ENCODE measurements at regions not wholly inside any gene's neighbourhood (a gene's known extent, or its start where the extent isn't known, plus 50 kb on each side); places are given as distances from the start of the nearest gene placed in this dataset.

DNA sequence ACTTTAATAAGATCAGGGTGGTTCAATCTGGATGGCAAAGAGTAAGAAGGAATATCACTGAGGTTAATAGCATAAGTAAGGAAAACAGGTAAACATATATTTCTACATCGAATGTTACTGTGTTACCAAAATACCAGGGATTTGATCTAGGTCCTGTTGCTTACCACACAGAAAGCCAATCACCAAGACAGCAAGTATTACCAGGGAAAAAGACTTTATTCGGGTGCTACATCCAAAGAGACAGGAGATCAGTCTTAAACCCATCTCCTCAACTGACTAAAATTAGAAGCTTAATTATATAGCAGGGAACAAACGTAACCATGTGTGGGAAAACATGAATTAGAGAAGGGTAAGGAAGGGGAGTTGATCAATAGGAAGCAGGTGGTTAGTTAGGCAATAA is 500.1 kb downstream of the EFNA5 start:
- in situ Hi-C loops (cut with HindIII; ENCODE audit: low pct_unique_long_range_greater_than_20kb, low sequenced_read_pairs): no loop called here
- DNase-seq (ENCODE audit: low read depth in 1 of 2, low spot score in 1 of 2): no peak
- no peak for TF ChIP-seq JUND (IDR thresholded peaks at IDR 0.05; ENCODE audit: low read depth)

DNA sequence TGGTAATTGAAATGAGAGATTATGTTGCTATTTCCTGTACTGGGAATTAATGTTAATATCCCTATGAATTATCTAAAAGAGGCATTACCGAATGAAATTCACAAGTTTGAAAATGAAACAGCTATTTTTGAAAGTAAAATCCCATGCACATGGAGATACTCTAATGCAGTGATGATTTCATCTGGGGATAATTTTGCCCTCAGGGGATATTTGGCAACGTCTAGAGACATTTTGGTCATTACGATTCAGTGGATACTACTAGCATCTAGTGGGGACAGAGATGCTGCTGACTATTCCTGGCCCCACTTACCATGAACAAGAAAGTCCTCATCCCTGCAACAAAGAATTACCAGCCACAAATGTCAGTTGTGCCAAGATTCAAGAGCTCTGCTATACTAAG is 500.9 kb downstream of the EFNA5 start:
- TF ChIP-seq JUND (IDR thresholded peaks at IDR 0.05; ENCODE audit: low read depth): no peak
- DNase-seq (ENCODE audit: low read depth in 1 of 2, low spot score in 1 of 2): no peak
- in situ Hi-C loops (cut with HindIII; ENCODE audit: low pct_unique_long_range_greater_than_20kb, low sequenced_read_pairs): no loop called here

GRCh38 chr5:107168848-107169752 is 501.6 kb downstream of the EFNA5 start:
- in situ Hi-C loops (cut with HindIII; ENCODE audit: low pct_unique_long_range_greater_than_20kb, low sequenced_read_pairs): no loop called here
- TF ChIP-seq JUND (IDR thresholded peaks at IDR 0.05; ENCODE audit: low read depth): no peak

DNA sequence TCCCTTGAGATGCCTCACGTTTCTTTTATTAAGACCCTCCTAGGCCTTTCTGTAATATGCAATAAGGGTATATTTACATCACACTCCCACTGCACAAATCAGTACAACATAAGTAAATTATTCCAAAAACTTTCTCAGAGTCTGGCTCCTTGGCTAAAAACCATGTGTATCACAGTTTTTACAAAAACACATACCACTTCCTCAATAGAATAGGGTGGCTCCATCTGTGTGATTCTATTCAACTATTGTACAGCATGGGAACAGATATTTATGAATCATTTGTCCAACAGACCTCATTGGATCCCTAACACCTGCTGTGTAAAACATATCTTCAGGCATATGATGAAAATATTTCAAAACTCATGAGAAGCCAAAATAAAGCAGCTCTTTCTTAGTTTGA is 502.7 kb downstream of the EFNA5 start:
- DNase-seq (ENCODE audit: low read depth in 1 of 2, low spot score in 1 of 2): no peak
- in situ Hi-C loops (cut with HindIII; ENCODE audit: low pct_unique_long_range_greater_than_20kb, low sequenced_read_pairs): no loop called here
- TF ChIP-seq JUND (IDR thresholded peaks at IDR 0.05; ENCODE audit: low read depth): no peak

More at GRCh38 chr5:107168848-107169752, 501.6 kb downstream of the EFNA5 start:
- no peak for DNase-seq (ENCODE audit: low read depth in 1 of 2, low spot score in 1 of 2)

DNA sequence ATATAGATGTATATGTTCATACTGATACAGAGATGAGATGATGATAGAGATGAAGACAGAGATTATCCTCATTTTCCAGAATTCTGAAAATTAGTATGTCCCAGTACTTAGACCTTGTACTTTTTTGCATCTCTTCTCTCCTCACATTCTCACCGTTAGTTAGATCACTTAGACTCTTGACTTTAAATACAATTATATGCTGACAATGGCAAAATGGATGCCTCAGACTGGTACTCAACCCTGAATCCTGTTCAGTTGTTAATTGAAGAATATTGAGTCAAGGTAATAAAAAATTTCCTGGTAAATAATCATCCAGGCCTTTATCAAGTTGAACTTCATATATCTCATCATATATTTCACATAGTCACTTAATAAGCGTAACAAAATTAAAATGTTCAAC is 505.4 kb downstream of the EFNA5 start:
- in situ Hi-C loops (cut with HindIII; ENCODE audit: low pct_unique_long_range_greater_than_20kb, low sequenced_read_pairs): no loop called here
- no peak for DNase-seq (ENCODE audit: low read depth in 1 of 2, low spot score in 1 of 2)
- TF ChIP-seq JUND (IDR thresholded peaks at IDR 0.05; ENCODE audit: low read depth): no peak

- no peak for DNase-seq (ENCODE audit: low read depth in 1 of 2, low spot score in 1 of 2)
- in situ Hi-C loops (cut with HindIII; ENCODE audit: low pct_unique_long_range_greater_than_20kb, low sequenced_read_pairs): no loop called here
- no peak for TF ChIP-seq JUND (IDR thresholded peaks at IDR 0.05; ENCODE audit: low read depth)
These were observed 512.9 kb downstream of the EFNA5 start for GRCh38 chr5:107157809-107158208.

DNA sequence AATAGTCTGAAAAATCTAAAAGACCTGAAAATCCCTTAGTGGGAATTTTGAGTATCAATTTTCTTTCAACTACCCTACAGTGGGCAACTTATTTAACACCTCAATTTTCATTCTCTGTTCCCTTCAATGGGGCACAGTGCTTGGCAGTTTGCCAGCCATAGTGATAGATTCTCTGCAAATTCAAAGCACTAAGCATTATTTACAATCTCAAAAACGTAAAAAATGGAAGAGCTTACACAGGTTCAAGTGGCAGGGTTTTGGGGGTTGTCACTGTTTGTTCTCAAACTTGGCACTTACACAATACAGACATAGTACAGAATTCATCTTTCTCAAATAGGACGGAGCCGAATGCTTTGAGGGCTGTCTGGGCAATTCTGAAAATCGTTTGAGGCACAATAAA is 515.0 kb downstream of the EFNA5 start:
- no peak for TF ChIP-seq JUND (IDR thresholded peaks at IDR 0.05; ENCODE audit: low read depth)
- in situ Hi-C loops (cut with HindIII; ENCODE audit: low pct_unique_long_range_greater_than_20kb, low sequenced_read_pairs): no loop called here
- no peak for DNase-seq (ENCODE audit: low read depth in 1 of 2, low spot score in 1 of 2)

- DNase-seq (ENCODE audit: low read depth in 1 of 2, low spot score in 1 of 2): no peak
- no peak for TF ChIP-seq JUND (IDR thresholded peaks at IDR 0.05; ENCODE audit: low read depth)
- in situ Hi-C loops (cut with HindIII; ENCODE audit: low pct_unique_long_range_greater_than_20kb, low sequenced_read_pairs): no loop called here
These were observed 516.1 kb downstream of the EFNA5 start for GRCh38 chr5:107154593-107154992.

GRCh38 chr5:107153283-107153682 is 517.5 kb downstream of the EFNA5 start:
- in situ Hi-C loops (cut with HindIII; ENCODE audit: low pct_unique_long_range_greater_than_20kb, low sequenced_read_pairs): no loop called here
- no peak for DNase-seq (ENCODE audit: low read depth in 1 of 2, low spot score in 1 of 2)
- TF ChIP-seq JUND (IDR thresholded peaks at IDR 0.05; ENCODE audit: low read depth): no peak

DNA sequence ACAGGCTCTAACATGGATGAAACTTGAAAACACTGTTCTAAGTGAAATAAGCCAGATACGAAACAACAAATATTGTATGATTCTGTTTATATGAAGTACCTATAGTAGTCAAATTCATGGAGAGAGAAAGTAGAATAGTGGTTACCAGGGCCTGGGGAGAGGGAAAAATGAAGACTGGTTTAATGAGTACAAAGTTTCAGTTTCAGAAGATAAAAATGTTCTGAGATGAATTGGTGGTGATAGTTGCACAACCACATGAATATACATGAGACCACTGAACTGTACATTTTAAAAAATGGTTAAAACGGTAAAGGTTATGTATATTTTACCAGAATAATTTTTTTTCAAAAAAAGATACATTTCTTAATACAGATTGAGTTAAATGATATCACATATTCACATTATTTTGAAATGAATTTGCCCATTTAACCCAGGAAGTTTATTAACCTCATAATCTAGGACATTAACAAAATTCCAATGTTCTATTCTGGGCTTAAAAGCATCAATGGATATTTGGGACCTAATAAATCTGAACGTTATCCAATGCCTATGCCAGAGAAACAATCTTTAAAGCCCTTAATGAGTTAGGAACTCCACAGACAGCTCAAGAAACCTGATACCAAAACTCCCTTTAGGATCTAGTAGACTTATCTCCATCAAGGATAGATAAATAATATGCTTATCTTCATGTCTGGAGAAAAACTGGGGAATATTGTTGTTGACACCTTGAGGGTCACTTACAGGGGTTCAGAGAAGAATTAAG is 521.3 kb downstream of the EFNA5 start:
- in situ Hi-C loops (cut with HindIII; ENCODE audit: low pct_unique_long_range_greater_than_20kb, low sequenced_read_pairs): no loop called here
- no peak for DNase-seq (ENCODE audit: low read depth in 1 of 2, low spot score in 1 of 2)
- no peak for TF ChIP-seq JUND (IDR thresholded peaks at IDR 0.05; ENCODE audit: low read depth)

GRCh38 chr5:107147589-107147988 is 523.1 kb downstream of the EFNA5 start:
- no peak for TF ChIP-seq JUND (IDR thresholded peaks at IDR 0.05; ENCODE audit: low read depth)
- DNase-seq (ENCODE audit: low read depth in 1 of 2, low spot score in 1 of 2): no peak
- in situ Hi-C loops (cut with HindIII; ENCODE audit: low pct_unique_long_range_greater_than_20kb, low sequenced_read_pairs): no loop called here

GRCh38 chr5:107146901-107147300 is 523.8 kb downstream of the EFNA5 start:
- in situ Hi-C loops (cut with HindIII; ENCODE audit: low pct_unique_long_range_greater_than_20kb, low sequenced_read_pairs): no loop called here
- no peak for DNase-seq (ENCODE audit: low read depth in 1 of 2, low spot score in 1 of 2)
- no peak for TF ChIP-seq JUND (IDR thresholded peaks at IDR 0.05; ENCODE audit: low read depth)

DNA sequence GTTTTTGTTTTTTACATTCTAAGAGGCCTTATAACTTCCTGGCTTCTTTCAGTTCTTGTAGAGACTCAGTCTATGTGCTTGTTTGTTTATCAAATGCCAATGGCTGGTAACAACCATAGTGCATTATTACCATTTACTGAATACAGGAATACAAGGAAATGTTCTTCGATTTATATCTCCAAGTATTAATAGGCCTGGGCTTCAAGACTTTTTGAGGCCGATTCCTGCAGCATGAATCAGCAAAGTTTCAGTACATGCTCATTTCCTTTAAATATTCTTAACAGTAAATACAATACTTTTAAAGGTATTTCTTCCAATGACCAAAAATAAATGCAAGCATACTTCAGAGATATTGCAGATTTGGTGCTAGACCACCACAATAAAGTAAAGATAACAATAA is 535.3 kb downstream of the EFNA5 start:
- TF ChIP-seq JUND (IDR thresholded peaks at IDR 0.05; ENCODE audit: low read depth): no peak
- DNase-seq (ENCODE audit: low read depth in 1 of 2, low spot score in 1 of 2): no peak
- in situ Hi-C loops (cut with HindIII; ENCODE audit: low pct_unique_long_range_greater_than_20kb, low sequenced_read_pairs): no loop called here
